Upper lobe of left lung (tissue), 4 donors: ENCODE measurements at regions not wholly inside any gene's neighbourhood (a gene's known extent, or its start where the extent isn't known, plus 50 kb on each side); places are given as distances from the start of the nearest gene placed in this dataset.

ENCODE experiments used
- EP300 ChIP-seq, 4 donors: sonication (generic); formaldehyde crosslinking; IDR thresholded peaks; one replicate each; pipeline ENCODE4 v1.5.1; 2017; ENCODE audit warnings: antibody characterized with exemption in 4 of 4, control low read depth in 2 of 4
- POLR2A ChIP-seq, 4 donors: fragments of 450-650 bp; IDR thresholded peaks; one replicate each; pipeline ENCODE4 v1.5.1; 2016 to 2017; ENCODE audit warnings: antibody characterized with exemption in 4 of 4, mild to moderate bottlenecking in 2 of 4
- POLR2AphosphoS5 ChIP-seq, 2 donors: sonication (generic); formaldehyde crosslinking; IDR thresholded peaks; one replicate each; pipeline ENCODE4 v1.5.1; 2017; ENCODE audit warnings: antibody characterized with exemption in 2 of 2
- TF ChIP-seq, protein P1 (sequence below), 6 experiments: fragments of 450-650 bp in 4 of 6; fragments of 200-600 bp in 2 of 6; sonication (generic) in 2 of 6; IDR thresholded peaks; one replicate each; pipeline ENCODE4 v1.5.1; 2016 to 2019; ENCODE audit warnings: antibody characterized with exemption in 6 of 6

DNA sequence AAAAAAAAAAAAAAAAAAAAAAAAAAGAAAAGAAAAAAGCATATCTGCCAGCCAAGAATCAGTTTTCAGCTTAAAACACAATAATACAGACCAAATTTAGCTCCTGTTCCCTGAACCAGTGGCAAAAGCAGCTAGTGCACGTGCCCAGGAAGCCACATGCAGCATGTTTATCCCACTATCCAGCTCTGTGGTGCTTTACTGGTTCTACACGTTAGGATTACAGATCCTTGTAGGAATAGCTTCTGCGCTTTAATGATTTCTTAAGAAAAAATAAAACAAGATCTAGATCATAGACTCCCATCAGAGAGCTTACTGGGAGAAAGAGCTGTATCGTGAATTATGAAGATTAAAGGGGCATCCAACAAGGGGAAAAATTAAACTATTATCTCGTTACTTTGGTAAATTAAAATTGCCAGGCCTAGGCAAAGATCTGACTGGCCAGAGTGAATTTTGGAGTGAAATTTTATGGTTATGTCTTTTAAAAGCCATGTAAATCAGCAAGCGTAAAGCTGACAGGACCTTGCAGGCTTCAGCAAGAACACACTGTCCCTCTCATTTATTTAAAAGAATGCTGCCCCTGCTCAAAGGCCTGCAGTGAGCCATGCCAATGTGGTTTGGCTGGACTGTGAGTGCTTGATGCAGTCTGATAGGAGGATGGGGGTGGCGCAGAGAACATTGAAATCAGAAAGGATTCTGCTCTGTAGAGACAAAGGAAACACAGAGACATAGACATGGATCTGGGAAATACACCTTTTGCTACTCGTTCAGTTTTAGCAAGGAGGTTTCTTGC, 177.3 kb upstream of the PHYHIPL start:
- TF ChIP-seq, protein P1, sequence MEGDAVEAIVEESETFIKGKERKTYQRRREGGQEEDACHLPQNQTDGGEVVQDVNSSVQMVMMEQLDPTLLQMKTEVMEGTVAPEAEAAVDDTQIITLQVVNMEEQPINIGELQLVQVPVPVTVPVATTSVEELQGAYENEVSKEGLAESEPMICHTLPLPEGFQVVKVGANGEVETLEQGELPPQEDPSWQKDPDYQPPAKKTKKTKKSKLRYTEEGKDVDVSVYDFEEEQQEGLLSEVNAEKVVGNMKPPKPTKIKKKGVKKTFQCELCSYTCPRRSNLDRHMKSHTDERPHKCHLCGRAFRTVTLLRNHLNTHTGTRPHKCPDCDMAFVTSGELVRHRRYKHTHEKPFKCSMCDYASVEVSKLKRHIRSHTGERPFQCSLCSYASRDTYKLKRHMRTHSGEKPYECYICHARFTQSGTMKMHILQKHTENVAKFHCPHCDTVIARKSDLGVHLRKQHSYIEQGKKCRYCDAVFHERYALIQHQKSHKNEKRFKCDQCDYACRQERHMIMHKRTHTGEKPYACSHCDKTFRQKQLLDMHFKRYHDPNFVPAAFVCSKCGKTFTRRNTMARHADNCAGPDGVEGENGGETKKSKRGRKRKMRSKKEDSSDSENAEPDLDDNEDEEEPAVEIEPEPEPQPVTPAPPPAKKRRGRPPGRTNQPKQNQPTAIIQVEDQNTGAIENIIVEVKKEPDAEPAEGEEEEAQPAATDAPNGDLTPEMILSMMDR (IDR thresholded peaks at IDR 0.05), result no peak
- TF ChIP-seq EP300 (IDR thresholded peaks at IDR 0.05), result no peak
- no peak for TF ChIP-seq POLR2A (IDR thresholded peaks at IDR 0.05)
- TF ChIP-seq POLR2AphosphoS5 (IDR thresholded peaks at IDR 0.05), result no peak
